H1 (cell line): ENCODE measurements at regions not wholly inside any gene's neighbourhood (a gene's known extent, or its start where the extent isn't known, plus 50 kb on each side); places are given as distances from the start of the nearest gene placed in this dataset.

Experiments
- CTCF ChIA-PET: fragments of 300-600 bp; sonication (Branson Sonifier 250); formaldehyde crosslinking; loops from one replicate; lab custom pipeline; 2021; ENCODE audit not compliant: partially characterized antibody; lab: Charles Lee
- POLR2A ChIA-PET: fragments of 300-600 bp; sonication (Branson Sonifier 250); formaldehyde crosslinking; loops from one replicate; lab custom pipeline; 2021; ENCODE audit warnings: inconsistent platforms; ENCODE audit not compliant: partially characterized antibody; lab: Charles Lee
- DNase-seq, 2 experiments: peaks; one replicate each; pipeline versions ENCODE4 v3.0.0 to v3.0.0-alpha.2; 2010 to 2022; ENCODE audit warnings: low spot score in 2 of 2, low read depth in 1 of 2, mixed read lengths in 1 of 2
- FAIRE-seq: peaks from 2 replicates; lab custom pipeline; 2011; peaks lifted over from hg19 to GRCh38; lab: Jason Lieb, UNC
- H2AFZ ChIP-seq: 2 replicates; pipeline ENCODE4 v1.8.1; 2012; ENCODE audit warnings: low read length, inconsistent platforms
- H2AK5ac ChIP-seq: 2 replicates; pipeline ENCODE4 v1.6.1; 2013; ENCODE audit warnings: low read depth, low read length
- H2BK120ac ChIP-seq: replicated peaks from 2 replicates; pipeline ENCODE3; 2013; ENCODE audit warnings: low read depth, low read length, inconsistent platforms
- H2BK12ac ChIP-seq: 2 replicates; pipeline ENCODE4 v1.6.1; 2013; ENCODE audit warnings: low read depth, low read length
- H2BK15ac ChIP-seq: 2 replicates; pipeline ENCODE4 v1.6.1; 2013; ENCODE audit warnings: low read length
- H2BK20ac ChIP-seq: 2 replicates; pipeline ENCODE4 v1.6.1; 2013; ENCODE audit warnings: low read length
- H2BK5ac ChIP-seq: 2 replicates; pipeline ENCODE4 v1.6.1; 2013; ENCODE audit warnings: low read depth, low read length
- H3K14ac ChIP-seq: 2 replicates; pipeline ENCODE4 v1.6.1; 2013; ENCODE audit warnings: inconsistent platforms; ENCODE audit not compliant: insufficient read length
- H3K18ac ChIP-seq: 2 replicates; pipeline ENCODE4 v1.6.1; 2013; ENCODE audit warnings: low read length; ENCODE audit errors: extremely low read depth
- H3K23ac ChIP-seq: 2 replicates; pipeline ENCODE4 v1.6.1; 2013; ENCODE audit warnings: inconsistent platforms; ENCODE audit not compliant: insufficient read length
- H3K23me2 ChIP-seq: 2 replicates; pipeline ENCODE4 v1.6.1; 2013; ENCODE audit warnings: low read depth, low read length
- H3K27ac ChIP-seq: 2 replicates; pipeline ENCODE4 v1.6.1; 2011; ENCODE audit warnings: low read depth, low read length, inconsistent platforms
- H3K27me3 ChIP-seq, 4 experiments: replicated peaks in 1 of 4; 1 replicate in 1 of 4; 2 replicates in 3 of 4; pipeline versions ENCODE4 v1.6.1 to v1.8.1; 2011 to 2013; ENCODE audit warnings: low read length in 3 of 4, mild to moderate bottlenecking in 3 of 4, inconsistent platforms in 2 of 4, mixed read lengths in 2 of 4, moderate library complexity in 1 of 4; ENCODE audit not compliant: control insufficient read depth in 3 of 4, insufficient read depth in 3 of 4; ENCODE audit errors: extremely low read depth in 1 of 4
- H3K36me3 ChIP-seq, 4 experiments: 2 replicates each; pipeline versions ENCODE4 v1.6.1 to v1.8.1; 2011 to 2013; ENCODE audit warnings: mild to moderate bottlenecking in 4 of 4, low read length in 3 of 4, moderate library complexity in 2 of 4, control low read depth in 1 of 4, inconsistent platforms in 1 of 4; ENCODE audit not compliant: insufficient read depth in 4 of 4, control insufficient read depth in 2 of 4
- H3K4ac ChIP-seq: replicated peaks from 2 replicates; pipeline ENCODE3; 2013; ENCODE audit warnings: low read length, low read depth, mixed read lengths, inconsistent platforms; ENCODE audit not compliant: insufficient read length
- H3K4me1 ChIP-seq, 4 experiments: replicated peaks in 1 of 4; 1 replicate in 1 of 4; 2 replicates in 3 of 4; pipeline versions ENCODE4 v1.6.1 to v1.8.1; 2011 to 2013; ENCODE audit warnings: low read length in 3 of 4, inconsistent platforms in 2 of 4, mixed read lengths in 1 of 4; ENCODE audit not compliant: insufficient read depth in 4 of 4, control insufficient read depth in 3 of 4
- H3K4me2 ChIP-seq, 2 experiments: 2 replicates each; pipeline versions ENCODE4 v1.6.1 to v1.8.1; 2011 to 2013; ENCODE audit warnings: low read depth in 2 of 2, low read length in 2 of 2, control low read depth in 1 of 2, inconsistent platforms in 1 of 2, mild to moderate bottlenecking in 1 of 2; ENCODE audit not compliant: insufficient read depth in 1 of 2
- H3K4me3 ChIP-seq, 4 experiments: fragments of 200-600, 300-600 bp in 1 of 4; sonication (generic), shearing (Covaris generic), sonication (Bioruptor Twin) in 1 of 4; 2 replicates each; pipeline versions ENCODE4 v1.5.1 to v1.8.1; 2011 to 2016; ENCODE audit warnings: low read length in 4 of 4, low read depth in 3 of 4, control low read depth in 2 of 4, inconsistent platforms in 2 of 4, mild to moderate bottlenecking in 2 of 4, mixed read lengths in 1 of 4, moderate library complexity in 1 of 4; ENCODE audit not compliant: insufficient read depth in 2 of 4; ENCODE audit errors: extremely low read depth in 1 of 4
- H3K56ac ChIP-seq: replicated peaks from 2 replicates; pipeline ENCODE3; 2013; ENCODE audit warnings: low read depth, mild to moderate bottlenecking, mixed read lengths, low read length, inconsistent platforms; ENCODE audit not compliant: insufficient read length
- H3K79me1 ChIP-seq: 2 replicates; pipeline ENCODE4 v1.6.1; 2013; ENCODE audit warnings: low read depth, low read length, control low read depth
- H3K79me2 ChIP-seq, 2 experiments: 2 replicates each; pipeline versions ENCODE4 v1.6.1 to v1.8.1; 2012 to 2013; ENCODE audit warnings: low read length in 2 of 2, mild to moderate bottlenecking in 2 of 2, inconsistent platforms in 1 of 2; ENCODE audit not compliant: insufficient read depth in 2 of 2, control insufficient read depth in 1 of 2
- H3K9ac ChIP-seq, 4 experiments: replicated peaks in 1 of 4; 1 replicate in 1 of 4; 2 replicates in 3 of 4; pipeline versions ENCODE4 v1.6.1 to v1.8.1; 2011 to 2013; ENCODE audit warnings: low read depth in 3 of 4, low read length in 3 of 4, control low read depth in 2 of 4, mild to moderate bottlenecking in 2 of 4, moderate library complexity in 2 of 4, inconsistent platforms in 1 of 4; ENCODE audit errors: extremely low read depth in 1 of 4
- H3K9me3 ChIP-seq, 2 experiments: 2 replicates each; pipeline versions ENCODE4 v1.6.1 to v1.8.1; 2012 to 2013; ENCODE audit warnings: mild to moderate bottlenecking in 2 of 2, moderate library complexity in 2 of 2, control low read depth in 1 of 2, inconsistent platforms in 1 of 2, low read depth in 1 of 2, low read length in 1 of 2, mixed read lengths in 1 of 2; ENCODE audit not compliant: insufficient read depth in 2 of 2
- H4K20me1 ChIP-seq, 2 experiments: replicated peaks in 1 of 2; 2 replicates each; pipeline versions ENCODE3 to v1.8.1; 2011 to 2013; ENCODE audit warnings: inconsistent platforms in 2 of 2, low read length in 2 of 2, mild to moderate bottlenecking in 1 of 2; ENCODE audit not compliant: insufficient read depth in 2 of 2, control insufficient read depth in 1 of 2
- H4K5ac ChIP-seq: 2 replicates; pipeline ENCODE4 v1.6.1; 2013; ENCODE audit warnings: low read length, low read depth, mixed read lengths, inconsistent platforms; ENCODE audit not compliant: insufficient read length
- H4K8ac ChIP-seq: 2 replicates; pipeline ENCODE4 v1.8.0; 2013; ENCODE audit warnings: mild to moderate bottlenecking, moderate library complexity, low read length, inconsistent platforms; ENCODE audit not compliant: insufficient read depth; ENCODE audit errors: extremely low read depth
- H4K91ac ChIP-seq: replicated peaks from 2 replicates; pipeline ENCODE3; 2013; ENCODE audit warnings: low read length, mixed read lengths, inconsistent platforms; ENCODE audit not compliant: insufficient read length
- GTF2F1 ChIP-seq: IDR thresholded peaks from 2 replicates; pipeline ENCODE4 v1.6.1; 2012; ENCODE audit warnings: low read depth, low read length, improper control_type of control experiment, borderline replicate concordance
- KDM1A ChIP-seq: fragments of 200-600, 300-600 bp; sonication (generic); IDR thresholded peaks from 2 replicates; pipeline ENCODE4 v1.7.1; 2016; ENCODE audit warnings: mild to moderate bottlenecking, low read length, borderline replicate concordance
- RAD21 ChIP-seq, 2 experiments: IDR thresholded peaks in 1 of 2; conservative IDR thresholded peaks in 1 of 2; 2 replicates each; pipeline ENCODE4 v1.6.1; 2011; ENCODE audit warnings: low read depth in 2 of 2, low read length in 2 of 2, improper control_type of control experiment in 1 of 2, inconsistent platforms in 1 of 2, mild to moderate bottlenecking in 1 of 2, moderate library complexity in 1 of 2
- RXRA ChIP-seq: IDR thresholded peaks from 2 replicates; pipeline ENCODE4 v1.6.1; 2011; ENCODE audit warnings: low read depth, mild to moderate bottlenecking, low read length, moderate library complexity; ENCODE audit not compliant: insufficient read depth

GRCh38 chr1:105459759-105460158, 1596.7 kb upstream of the PRMT6 start:
- no peaks in the 10 kb centered on the region for H4K20me1 ChIP-seq
- no peak overlapping the region for H3K14ac ChIP-seq
- no peaks in the 10 kb centered on the region for H3K79me1 ChIP-seq
- no peaks in the 10 kb centered on the region for H3K23me2 ChIP-seq
- H3K23ac ChIP-seq: no peak overlapping the region
- H3K4me3 ChIP-seq: no peak overlapping the region
- H3K18ac ChIP-seq: no peak overlapping the region
- TF ChIP-seq KDM1A: no peak
- TF ChIP-seq RXRA: no peak
- TF ChIP-seq GTF2F1: no peak
- TF ChIP-seq RAD21 (IDR thresholded peaks at IDR 0.05 in 1 of 2, conservative IDR thresholded peaks at IDR 0.05 in 1 of 2; ENCODE audit: low read depth in 2 of 2, low read length in 2 of 2): no peak
- H4K5ac ChIP-seq: no peak overlapping the region
- H2BK120ac ChIP-seq: no peak overlapping the region
- H2BK5ac ChIP-seq: no peak overlapping the region
- no peaks in the 10 kb centered on the region for H3K36me3 ChIP-seq
- peak overlapping the region; percentile 73; the same call in 1 of the 2 replicates for H2AFZ ChIP-seq
- no peak overlapping the region for H3K27ac ChIP-seq
- H4K8ac ChIP-seq: no peak overlapping the region
- H2BK12ac ChIP-seq: no peak overlapping the region
- H2BK20ac ChIP-seq: no peak overlapping the region
- H4K91ac ChIP-seq: no peak overlapping the region
- no peak overlapping the region for H2AK5ac ChIP-seq
- FAIRE-seq: no peak
- DNase-seq: no peak
- H3K4ac ChIP-seq: no peak overlapping the region
- H3K4me2 ChIP-seq: no peak overlapping the region
- ChIA-PET CTCF (interaction anchor here (0.7 kb wide), 1 partner anchor 63 kb away, joined by 3 read pairs; no protein-coding TSS in a partner anchor), POLR2A (no interaction called here)
- no peak overlapping the region for H2BK15ac ChIP-seq
- no peaks in the 10 kb centered on the region for H3K9me3 ChIP-seq
- H3K56ac ChIP-seq: no peak overlapping the region
- H3K4me1 ChIP-seq: peaks cover 0 to 2% (median 0%) of the 10 kb centered on the region in 4 experiments; a peak in 1 of 7 replicates
- no peaks in the 10 kb centered on the region for H3K27me3 ChIP-seq
- H3K9ac ChIP-seq: no peak overlapping the region
- no peaks in the 10 kb centered on the region for H3K79me2 ChIP-seq
